ENCODE measurements at regions not wholly inside any gene's neighbourhood (a gene's known extent, or its start where the extent isn't known, plus 50 kb on each side); places are given as distances from the start of the nearest gene placed in this dataset.

GRCh38 chr4:25580633-25581467, 74.8 kb upstream of the SLC34A2 start:
- no peak for DNase-seq (ENCODE audit: low spot score)

GRCh38 chr4:25585901-25586523, 69.6 kb upstream of the SLC34A2 start:
- no peak for DNase-seq (ENCODE audit: low spot score)

GRCh38 chr4:25588206-25588605, 67.4 kb upstream of the SLC34A2 start:
- no peak for DNase-seq (ENCODE audit: low spot score)

GRCh38 chr4:25590171-25590570, 65.5 kb upstream of the SLC34A2 start:
- no peak for DNase-seq (ENCODE audit: low spot score)

GRCh38 chr4:25592736-25593135, 62.9 kb upstream of the SLC34A2 start:
- DNase-seq (ENCODE audit: low spot score): no peak
